Stimulated activated CD8-positive, alpha-beta memory T cell treated with anti-CD3 and anti-CD28 coated beads, Interleukin-15, amount 100 ng/mL, for 1 hour (primary cell): ENCODE measurements at regions not wholly inside any gene's neighbourhood (a gene's known extent, or its start where the extent isn't known, plus 50 kb on each side); places are given as distances from the start of the nearest gene placed in this dataset.
"Not testable (repeated sequence)": the region's sequence is repeated elsewhere in the genome, so short reads cannot be mapped to it uniquely, and the experiment has no call there.

ENCODE experiments used
- DNase-seq: peaks from one replicate; pipeline ENCODE4 v3.0.0-alpha.2; 2020; ENCODE audit warnings: low read depth

GRCh38 chr10:117457932-117458331 lies 82.7 kb upstream of the PDZD8 start:
- DNase-seq = no peak

GRCh38 chr10:117457071-117457810 lies 82.0 kb upstream of the PDZD8 start:
- no peak for DNase-seq

- no peak for DNase-seq
Observed at GRCh38 chr10:117455346-117455745, 80.1 kb upstream of the PDZD8 start.

GRCh38 chr10:117454502-117454901 lies 79.3 kb upstream of the PDZD8 start:
- no peak for DNase-seq

GRCh38 chr10:117453484-117453883 lies 78.2 kb upstream of the PDZD8 start:
- DNase-seq = not testable (repeated sequence)

GRCh38 chr10:117450940-117451339 lies 75.7 kb upstream of the PDZD8 start:
- no peak for DNase-seq

- no peak for DNase-seq
Observed at GRCh38 chr10:117449636-117450035, 74.4 kb upstream of the PDZD8 start.

GRCh38 chr10:117448802-117449201 lies 73.6 kb upstream of the PDZD8 start:
- DNase-seq = no peak

GRCh38 chr10:117445992-117446391 lies 70.8 kb upstream of the PDZD8 start:
- DNase-seq = no peak

- DNase-seq = no peak
Observed at GRCh38 chr10:117444497-117445040, 69.3 kb upstream of the PDZD8 start.

GRCh38 chr10:117443686-117444041 lies 68.4 kb upstream of the PDZD8 start:
- DNase-seq = no peak

- DNase-seq = peak; percentile 21
Observed at GRCh38 chr10:117442944-117443685, 67.9 kb upstream of the PDZD8 start.

- DNase-seq = no peak
Observed at GRCh38 chr10:117442521-117442920, 67.3 kb upstream of the PDZD8 start.

- no peak for DNase-seq
Observed at GRCh38 chr10:117441812-117442443, 66.7 kb upstream of the PDZD8 start.

- no peak for DNase-seq
Observed at GRCh38 chr10:117441361-117441760, 66.1 kb upstream of the PDZD8 start.

GRCh38 chr10:117439243-117439912 lies 64.1 kb upstream of the PDZD8 start:
- no peak for DNase-seq

- no peak for DNase-seq
Observed at GRCh38 chr10:117432866-117433265, 57.6 kb upstream of the PDZD8 start.

- DNase-seq = no peak
Observed at GRCh38 chr10:117431160-117431559, 55.9 kb upstream of the PDZD8 start.

GRCh38 chr10:117430535-117430934 lies 55.3 kb upstream of the PDZD8 start:
- DNase-seq = not testable (repeated sequence)

- no peak for DNase-seq
Observed at GRCh38 chr10:117429643-117430265, 54.5 kb upstream of the PDZD8 start.

- no peak for DNase-seq
Observed at GRCh38 chr10:117427356-117427755, 52.1 kb upstream of the PDZD8 start.
